HCT116 (cell line): ENCODE measurements at regions not wholly inside any gene's neighbourhood (a gene's known extent, or its start where the extent isn't known, plus 50 kb on each side); places are given as distances from the start of the nearest gene placed in this dataset.
A peak's percentile ranks its signal among the peaks of the same experiment; 100 is the strongest.

Experiments used
- ATAC-seq: fragments of 200-7000 bp; cut with Tn5 transposase; 2 replicates; pipeline ENCODE4 v1.9.1; 2020; ENCODE audit warnings: mild to moderate bottlenecking, moderate library complexity
- BruUV-seq: library from RNA; stranded (reverse); fragments of 400-500 nt; replicated peaks from 2 replicates; lab custom pipeline; 2021; lab: Mats Ljungman, UMichigan
- CTCF ChIA-PET: fragments of 300-600 bp; sonication (Branson Sonifier 250); formaldehyde crosslinking; loops from one replicate; lab custom pipeline; 2021; ENCODE audit warnings: antibody characterized with exemption; lab: Charles Lee
- POLR2A ChIA-PET: fragments of 300-600, 350-600 bp; sonication (Branson Sonifier 250); formaldehyde crosslinking; loops from one replicate; lab custom pipeline; 2021; ENCODE audit warnings: antibody characterized with exemption; lab: Charles Lee
- RAD21 ChIA-PET, 2 experiments: fragments of 300-600 bp; sonication (Branson Sonifier 250); formaldehyde crosslinking; loops; one replicate each; lab custom pipeline; 2023; ENCODE audit warnings: low total read pairs in 2 of 2; ENCODE audit not compliant: uncharacterized antibody in 2 of 2, unreplicated experiment in 2 of 2, low non-redundant PET in 1 of 2; lab: Charles Lee
- DNase-seq: peaks from one replicate; pipeline ENCODE4 v3.0.0-alpha.2; 2010; ENCODE audit warnings: low read depth, low spot score
- H2AFZ ChIP-seq: fragments of 200-600 bp; shearing (Covaris generic), sonication (generic); 2 replicates; pipeline ENCODE4 v1.6.1; 2017; ENCODE audit warnings: low read depth, mixed run types, mixed read lengths, antibody characterized with exemption, low read length; ENCODE audit not compliant: poor library complexity, severe bottlenecking
- H3K27ac ChIP-seq: 2 replicates; pipeline ENCODE4 v1.5.1; 2012; ENCODE audit warnings: low read depth, low read length
- H3K27me3 ChIP-seq: fragments of 200-600 bp; sonication (generic); 2 replicates; pipeline ENCODE4 v1.6.1; 2016; ENCODE audit warnings: mixed run types, low read length, mixed read lengths; ENCODE audit not compliant: insufficient read depth
- H3K36me3 ChIP-seq, 2 experiments: fragments of 200-500 bp in 1 of 2; fragments of 200-600 bp in 1 of 2; sonication (Bioruptor generic) in 1 of 2; sonication (generic) in 1 of 2; 2 replicates each; pipeline versions ENCODE4 v1.5.1 to v1.6.1; 2014 to 2016; ENCODE audit warnings: low read length in 2 of 2, inconsistent platforms in 1 of 2, mixed read lengths in 1 of 2, mixed run types in 1 of 2; ENCODE audit not compliant: insufficient read depth in 2 of 2, control insufficient read depth in 1 of 2
- H3K4me1 ChIP-seq, 2 experiments: fragments of 200-600 bp in 1 of 2; sonication (generic) in 1 of 2; 2 replicates each; pipeline versions ENCODE4 v1.5.1 to v1.6.1; 2012 to 2017; ENCODE audit warnings: low read length in 2 of 2, inconsistent platforms in 1 of 2, mild to moderate bottlenecking in 1 of 2, mixed read lengths in 1 of 2, mixed run types in 1 of 2, moderate library complexity in 1 of 2; ENCODE audit not compliant: insufficient read depth in 2 of 2, control insufficient read depth in 1 of 2
- H3K4me2 ChIP-seq: fragments of 200-600 bp; sonication (generic); 2 replicates; pipeline ENCODE4 v1.6.1; 2017; ENCODE audit warnings: mixed run types, low read length, mixed read lengths
- H3K4me3 ChIP-seq, 2 experiments: fragments of 200-600 bp in 1 of 2; sonication (generic) in 1 of 2; replicated peaks in 1 of 2; 2 replicates each; pipeline ENCODE4 v1.5.1; 2011 to 2016; ENCODE audit warnings: low read length in 2 of 2, control low read depth in 1 of 2, low read depth in 1 of 2, mild to moderate bottlenecking in 1 of 2, mixed read lengths in 1 of 2, mixed run types in 1 of 2
- H3K79me2 ChIP-seq: fragments of 200-600 bp; sonication (generic); 2 replicates; pipeline ENCODE4 v1.6.1; 2017; ENCODE audit warnings: mild to moderate bottlenecking, mixed run types, low read length, moderate library complexity, mixed read lengths; ENCODE audit not compliant: insufficient read depth
- H3K9ac ChIP-seq: fragments of 200-600 bp; sonication (generic); 2 replicates; pipeline ENCODE4 v1.6.1; 2016; ENCODE audit warnings: low read length, mixed read lengths
- H3K9me2 ChIP-seq: fragments of 200-600 bp; sonication (generic), shearing (Covaris generic); 2 replicates; pipeline ENCODE4 v1.6.1; 2017; ENCODE audit warnings: mixed run types, mild to moderate bottlenecking, moderate library complexity; ENCODE audit not compliant: insufficient read depth
- H3K9me3 ChIP-seq, 2 experiments: fragments of 200-500 bp in 1 of 2; fragments of 200-600 bp in 1 of 2; sonication (Bioruptor generic) in 1 of 2; sonication (generic) in 1 of 2; 2 replicates each; pipeline ENCODE4 v1.6.1; 2014 to 2017; ENCODE audit warnings: low read length in 2 of 2, mixed read lengths in 2 of 2, inconsistent platforms in 1 of 2, low read depth in 1 of 2, mild to moderate bottlenecking in 1 of 2, mixed run types in 1 of 2, moderate library complexity in 1 of 2; ENCODE audit not compliant: control insufficient read depth in 1 of 2, insufficient read depth in 1 of 2
- H4K20me1 ChIP-seq: fragments of 200-600 bp; sonication (generic), shearing (Covaris generic); 2 replicates; pipeline ENCODE4 v1.6.1; 2017; ENCODE audit warnings: mixed run types, mild to moderate bottlenecking, moderate library complexity; ENCODE audit not compliant: insufficient read depth
- CBX3 ChIP-seq: IDR thresholded peaks from 2 replicates; pipeline ENCODE4 v1.6.1; 2012; ENCODE audit warnings: low read depth
- CEBPB ChIP-seq: IDR thresholded peaks from 2 replicates; pipeline ENCODE4 v1.6.1; 2012; ENCODE audit warnings: low read depth
- CTCF ChIP-seq, 3 experiments: fragments of 200-600 bp in 1 of 3; sonication (generic) in 1 of 3; IDR thresholded peaks in 2 of 3; conservative IDR thresholded peaks in 1 of 3; 2 replicates each; pipeline ENCODE4 v1.5.1; 2012 to 2017; ENCODE audit warnings: low read depth in 2 of 3, low read length in 2 of 3, antibody characterized with exemption in 1 of 3, borderline replicate concordance in 1 of 3, control low read depth in 1 of 3, mild to moderate bottlenecking in 1 of 3, mixed read lengths in 1 of 3, mixed run types in 1 of 3, moderate library complexity in 1 of 3; ENCODE audit not compliant: insufficient read depth in 1 of 3
- EGR1 ChIP-seq: IDR thresholded peaks from 2 replicates; pipeline ENCODE4 v1.6.1; 2012; ENCODE audit warnings: low read depth
- EZH2 ChIP-seq: fragments of 200-600 bp; sonication (generic); IDR thresholded peaks from 2 replicates; pipeline ENCODE4 v1.6.1; 2017; ENCODE audit warnings: antibody characterized with exemption, mixed run types
- FOSL1 ChIP-seq: IDR thresholded peaks from 2 replicates; pipeline ENCODE4 v1.6.1; 2012; ENCODE audit warnings: low read depth
- JUND ChIP-seq: IDR thresholded peaks from 2 replicates; pipeline ENCODE4 v1.6.1; 2012
- MAX ChIP-seq: IDR thresholded peaks from 2 replicates; pipeline ENCODE4 v1.6.1; 2012
- POLR2A ChIP-seq: IDR thresholded peaks from 2 replicates; pipeline ENCODE4 v1.7.0; 2011; ENCODE audit warnings: borderline replicate concordance; ENCODE audit not compliant: insufficient read depth, insufficient read length; ENCODE audit errors: extremely low read depth
- RAD21 ChIP-seq: IDR thresholded peaks from 2 replicates; pipeline ENCODE4 v1.6.1; 2012; ENCODE audit warnings: low read depth, mild to moderate bottlenecking
- REST ChIP-seq: IDR thresholded peaks from 2 replicates; pipeline ENCODE4 v1.6.1; 2012; ENCODE audit warnings: low read depth
- SRF ChIP-seq: IDR thresholded peaks from 2 replicates; pipeline ENCODE4 v1.6.1; 2012; ENCODE audit warnings: low read depth
- TCF7L2 ChIP-seq: IDR thresholded peaks from 2 replicates; pipeline ENCODE4 v1.7.0; 2011; ENCODE audit warnings: borderline replicate concordance, inconsistent platforms; ENCODE audit not compliant: insufficient read depth, insufficient read length; ENCODE audit errors: extremely low read depth
- YY1 ChIP-seq: IDR thresholded peaks from 2 replicates; pipeline ENCODE4 v1.6.1; 2011; ENCODE audit warnings: low read length, low read depth, moderate library complexity, mild to moderate bottlenecking; ENCODE audit not compliant: insufficient replicate concordance; ENCODE audit errors: extremely low read depth
- ZBTB33 ChIP-seq: IDR thresholded peaks from 2 replicates; pipeline ENCODE4 v1.6.1; 2011; ENCODE audit warnings: mild to moderate bottlenecking, low read length, moderate library complexity; ENCODE audit not compliant: insufficient replicate concordance; ENCODE audit errors: extremely low read depth
- ZNF274 ChIP-seq: fragments of 200-500 bp; sonication (Bioruptor generic); IDR thresholded peaks from 2 replicates; pipeline ENCODE4 v1.6.1; 2014; ENCODE audit warnings: mild to moderate bottlenecking, low read depth, low read length, inconsistent platforms
- intact Hi-C: fragments of 100-400 bp; cut with micrococcal nuclease; formaldehyde crosslinking; loops from 2 replicates; pipeline ENCODE4 v1.10.0; 2022

- TF ChIP-seq CTCF (IDR thresholded peaks at IDR 0.05 in 2 of 3, conservative IDR thresholded peaks at IDR 0.05 in 1 of 3; ENCODE audit: borderline replicate concordance in 1 of 3, insufficient read depth in 1 of 3, low read depth in 2 of 3, low read length in 2 of 3), result peak; percentile 78 to 90 (median 80)
- TF ChIP-seq YY1, result peak; percentile 40
These were observed 118.5 kb downstream of the BTC start (continued) for GRCh38 chr4:74675673-74676279.

- BruUV-seq, result TSS peak; percentile 37
- peak overlapping the region; percentile 78 for H3K27ac ChIP-seq
- H3K36me3 ChIP-seq, result no peaks in the 10 kb centered on the region
- no peak overlapping the region for H2AFZ ChIP-seq
- peaks cover 17 to 30% of the 10 kb centered on the region in 2 experiments for H3K4me1 ChIP-seq
- peak; percentile 99 for ATAC-seq
- RAD21 ChIA-PET, result no interaction called here
- POLR2A ChIA-PET, result no interaction called here
- H4K20me1 ChIP-seq, result no peaks in the 10 kb centered on the region
- H3K4me2 ChIP-seq, result peak overlapping the region; percentile 62
- peak overlapping the region in 1 of 2 experiments; percentile 18; a peak in 2 of 4 replicates for H3K4me3 ChIP-seq
- intact Hi-C loops, result no loop called here
- H3K9me2 ChIP-seq, result no peaks in the 10 kb centered on the region; the same call in 1 of the 2 replicates
- peak overlapping the region; percentile 9 for H3K9ac ChIP-seq
- peak; percentile 89 for DNase-seq
- no peaks in the 10 kb centered on the region for H3K9me3 ChIP-seq
- H3K79me2 ChIP-seq, result no peaks in the 10 kb centered on the region
- no peaks in the 10 kb centered on the region for H3K27me3 ChIP-seq
- CTCF ChIA-PET, result no interaction called here
- TF ChIP-seq ZBTB33 (no peak), ZNF274 (no peak), CBX3 (peak; percentile 94), RAD21 (no peak), CEBPB (no peak), JUND (peak; percentile 71), MAX (peak; percentile 73), TCF7L2 (no peak), YY1 (peak; percentile 38), POLR2A (no peak), REST (no peak), EZH2 (no peak), SRF (no peak), FOSL1 (peak; percentile 70), EGR1 (no peak)
These were observed 111.6 kb downstream of the BTC start for GRCh38 chr4:74682567-74683359.
